GM19328 (cell line): ENCODE measurements at regions not wholly inside any gene's neighbourhood (a gene's known extent, or its start where the extent isn't known, plus 50 kb on each side); places are given as distances from the start of the nearest gene placed in this dataset.
"Not testable (repeated sequence)": the region's sequence is repeated elsewhere in the genome, so short reads cannot be mapped to it uniquely, and the experiment has no call there.

Source experiments
- ATAC-seq: cut with Tn5 transposase; IDR thresholded peaks from one replicate; pipeline ENCODE4 v1.9.1; 2021; ENCODE audit warnings: mild to moderate bottlenecking, moderate library complexity; ENCODE audit not compliant: unreplicated experiment

GRCh38 chr6:140533526-140533925 is 1159.1 kb upstream of the CITED2 start:
- ATAC-seq = no peak

GRCh38 chr6:140504776-140505175 is 1130.3 kb upstream of the CITED2 start:
- ATAC-seq = no peak

GRCh38 chr6:140500849-140501248 is 1126.4 kb upstream of the CITED2 start:
- ATAC-seq = no peak

- no peak for ATAC-seq
These were observed 1125.2 kb upstream of the CITED2 start for GRCh38 chr6:140499607-140500006.

GRCh38 chr6:140494321-140495108 is 1120.1 kb upstream of the CITED2 start:
- no peak for ATAC-seq

GRCh38 chr6:140493470-140493869 is 1119.0 kb upstream of the CITED2 start:
- ATAC-seq = not testable (repeated sequence)

GRCh38 chr6:140490081-140490480 is 1115.6 kb upstream of the CITED2 start:
- ATAC-seq = no peak

- ATAC-seq = no peak
These were observed 1113.1 kb upstream of the CITED2 start for GRCh38 chr6:140487586-140487985.

GRCh38 chr6:140486450-140487361 is 1112.3 kb upstream of the CITED2 start:
- ATAC-seq = no peak

GRCh38 chr6:140485740-140486449 is 1111.4 kb upstream of the CITED2 start:
- ATAC-seq = peak; percentile 71

- ATAC-seq = no peak
These were observed 1106.4 kb upstream of the CITED2 start for GRCh38 chr6:140480852-140481251.

GRCh38 chr6:140478631-140479030 is 1104.2 kb upstream of the CITED2 start:
- ATAC-seq = no peak

- no peak for ATAC-seq
These were observed 1100.6 kb upstream of the CITED2 start for GRCh38 chr6:140475086-140475485.

- ATAC-seq = no peak
These were observed 1090.3 kb upstream of the CITED2 start for GRCh38 chr6:140464720-140465119.

GRCh38 chr6:140463312-140463710 is 1088.9 kb upstream of the CITED2 start:
- no peak for ATAC-seq

GRCh38 chr6:140462453-140463311 is 1088.2 kb upstream of the CITED2 start:
- no peak for ATAC-seq

- ATAC-seq = no peak
These were observed 1087.6 kb upstream of the CITED2 start for GRCh38 chr6:140462076-140462452.

- ATAC-seq = no peak
These were observed 1085.8 kb upstream of the CITED2 start for GRCh38 chr6:140460267-140460666.

- no peak for ATAC-seq
These were observed 1084.8 kb upstream of the CITED2 start for GRCh38 chr6:140459209-140459608.

- ATAC-seq = no peak
These were observed 1071.8 kb upstream of the CITED2 start for GRCh38 chr6:140446241-140446640.
